ENCODE measurements at regions not wholly inside any gene's neighbourhood (a gene's known extent, or its start where the extent isn't known, plus 50 kb on each side); places are given as distances from the start of the nearest gene placed in this dataset.
"Not testable (repeated sequence)": the region's sequence is repeated elsewhere in the genome, so short reads cannot be mapped to it uniquely, and the experiment has no call there.

DNA sequence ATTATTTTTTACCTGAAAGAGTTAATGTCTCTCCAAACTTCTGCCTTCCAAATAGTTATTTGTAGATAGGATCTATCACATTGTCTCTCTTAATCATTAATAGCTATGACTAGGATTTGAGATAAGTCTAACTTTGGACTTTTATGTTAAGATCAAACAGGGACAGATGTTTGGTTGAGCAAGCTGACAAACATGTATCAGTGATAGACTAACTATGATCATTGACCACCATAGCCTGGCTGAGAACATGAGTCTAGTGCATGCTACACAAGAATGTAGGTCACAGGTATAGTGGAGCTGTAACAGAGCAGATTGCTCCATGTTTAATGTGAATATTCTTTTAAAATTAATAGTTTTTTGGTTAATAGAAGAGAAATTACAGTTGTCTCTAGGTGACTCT, 52.0 kb downstream of the SYT15B start:
- not testable (repeated sequence) for DNase-seq (ENCODE audit: low read depth)

DNA sequence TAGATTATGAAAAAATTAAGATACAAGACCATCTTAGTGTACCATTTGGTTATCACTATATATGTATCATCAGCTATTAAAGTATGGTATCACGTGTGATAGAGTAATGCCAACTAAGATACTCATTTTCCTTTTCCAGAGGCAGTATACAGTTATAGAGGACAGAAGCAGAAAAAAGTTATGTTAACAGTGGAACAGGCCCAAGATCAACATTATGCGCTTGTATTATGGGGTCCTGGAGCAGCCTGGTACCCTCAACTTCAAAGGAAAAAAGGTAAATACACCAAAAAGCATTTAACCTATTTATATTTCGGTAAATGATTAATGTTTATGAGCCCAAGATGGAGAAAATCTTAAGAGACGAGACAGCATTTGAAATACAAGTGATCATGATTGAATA, 52.9 kb downstream of the SYT15B start:
- not testable (repeated sequence) for DNase-seq (ENCODE audit: low read depth)

GRCh38 chr10:47705698-47706414, 57.5 kb downstream of the SYT15B start:
- DNase-seq (ENCODE audit: low read depth): peak; percentile 66

DNA sequence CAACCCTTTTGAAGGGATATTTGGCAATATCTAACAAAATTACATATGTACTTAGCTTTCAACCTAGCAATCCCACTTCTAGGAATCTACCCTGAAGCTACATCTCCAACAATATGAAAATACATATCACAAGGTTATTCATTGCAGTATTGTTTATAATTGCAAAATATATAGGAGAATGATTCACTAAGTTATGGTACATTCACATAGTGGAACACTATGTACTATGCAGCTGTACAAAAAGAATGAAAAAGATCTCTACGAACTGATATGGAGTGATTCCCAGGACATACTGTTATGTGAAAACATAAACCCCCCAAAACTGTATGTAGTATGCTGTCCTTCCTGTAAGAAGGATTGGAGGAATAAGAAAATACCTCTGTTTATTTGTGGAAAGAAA, 62.1 kb downstream of the SYT15B start:
- DNase-seq (ENCODE audit: low read depth): not testable (repeated sequence)

DNA sequence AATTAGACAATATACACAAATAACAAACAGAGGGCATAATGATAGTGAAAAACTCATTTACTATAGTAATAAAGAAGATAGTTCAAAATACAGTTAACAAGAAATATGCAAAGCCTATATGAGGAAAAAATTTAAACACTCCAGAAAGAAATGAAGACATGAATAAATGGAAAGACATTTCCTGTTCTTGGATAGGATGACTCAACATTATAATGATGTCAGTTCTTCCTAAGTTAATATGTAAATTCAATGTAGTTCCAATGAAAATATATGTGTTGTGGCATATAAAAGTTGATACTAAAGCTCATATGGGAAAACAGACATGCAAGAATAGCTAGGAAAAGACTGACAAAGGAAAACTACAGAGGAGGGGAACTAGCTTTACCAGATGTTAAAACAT, 63.5 kb downstream of the SYT15B start:
- not testable (repeated sequence) for DNase-seq (ENCODE audit: low read depth)

DNA sequence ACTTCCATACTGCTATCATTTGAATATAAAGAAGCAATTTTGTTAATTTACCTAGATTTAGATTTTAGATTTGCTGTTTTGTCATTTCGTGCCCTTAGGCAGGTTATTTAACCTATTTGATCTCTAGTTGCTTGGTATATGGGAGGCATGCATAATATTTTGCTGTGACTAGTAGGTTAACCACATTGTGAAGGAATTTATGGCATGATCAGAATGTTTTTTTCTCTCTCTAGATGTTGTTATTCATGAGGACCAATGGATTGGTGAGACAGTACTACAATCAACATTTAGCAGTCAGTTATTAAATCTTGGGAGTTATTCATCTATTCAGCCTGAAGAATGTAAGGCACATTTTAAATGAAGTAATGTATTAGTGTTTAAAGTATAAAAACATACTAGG, 67.2 kb downstream of the SYT15B start:
- not testable (repeated sequence) for DNase-seq (ENCODE audit: low read depth)

DNA sequence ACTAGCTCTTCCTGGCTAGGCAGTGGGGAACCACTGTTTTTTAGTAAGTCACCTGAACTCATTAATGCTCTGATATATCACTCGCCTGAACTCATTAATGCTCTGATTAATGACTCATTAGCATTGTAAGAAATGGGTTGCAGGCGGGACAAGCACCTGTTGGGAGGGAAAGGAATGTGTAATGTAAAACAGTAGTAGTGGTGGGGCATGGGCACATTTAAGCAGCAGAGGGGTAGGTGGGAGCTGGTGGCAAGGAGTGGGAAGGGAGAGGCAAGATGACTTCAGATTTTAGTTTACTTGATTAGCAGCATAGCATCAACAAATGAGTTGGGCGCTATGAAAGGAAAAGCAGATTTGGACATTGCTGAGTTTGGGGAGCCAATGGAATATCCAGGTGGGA, 68.2 kb downstream of the SYT15B start:
- not testable (repeated sequence) for DNase-seq (ENCODE audit: low read depth)

DNA sequence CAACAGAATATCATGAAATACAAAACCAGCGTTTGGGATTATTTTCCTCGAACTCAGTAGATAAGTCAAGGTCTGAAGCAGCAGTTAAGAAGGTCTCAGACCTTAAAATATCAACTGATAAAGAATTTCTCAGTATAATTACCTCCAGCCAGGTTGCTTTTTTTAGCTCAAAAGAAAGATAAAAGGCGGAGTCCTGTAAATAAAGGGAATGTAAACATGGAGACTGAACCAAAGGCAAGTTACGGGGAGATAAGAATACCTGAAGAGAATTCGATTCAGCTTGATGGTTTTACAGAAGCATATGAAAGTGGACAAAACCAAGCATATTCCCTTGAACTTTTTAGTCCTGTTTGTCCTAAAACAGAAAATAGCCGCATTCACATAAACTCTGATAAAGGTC, 73.1 kb downstream of the SYT15B start:
- not testable (repeated sequence) for DNase-seq (ENCODE audit: low read depth)

- DNase-seq (ENCODE audit: low read depth): not testable (repeated sequence)
These were observed 79.4 kb downstream of the SYT15B start for GRCh38 chr10:47683826-47684475.

- not testable (repeated sequence) for DNase-seq (ENCODE audit: low read depth)
These were observed 81.8 kb downstream of the SYT15B start for GRCh38 chr10:47681638-47681990.

- not testable (repeated sequence) for DNase-seq (ENCODE audit: low read depth)
These were observed 82.3 kb downstream of the SYT15B start for GRCh38 chr10:47680848-47681637.

- not testable (repeated sequence) for DNase-seq (ENCODE audit: low read depth)
These were observed 87.3 kb downstream of the SYT15B start for GRCh38 chr10:47676102-47676501.

- not testable (repeated sequence) for DNase-seq (ENCODE audit: low read depth)
These were observed 87.8 kb downstream of the SYT15B start for GRCh38 chr10:47675577-47675976.

- not testable (repeated sequence) for DNase-seq (ENCODE audit: low read depth)
These were observed 90.3 kb downstream of the SYT15B start for GRCh38 chr10:47673128-47673527.

GRCh38 chr10:47670857-47671256, 92.5 kb downstream of the SYT15B start:
- not testable (repeated sequence) for DNase-seq (ENCODE audit: low read depth)

DNA sequence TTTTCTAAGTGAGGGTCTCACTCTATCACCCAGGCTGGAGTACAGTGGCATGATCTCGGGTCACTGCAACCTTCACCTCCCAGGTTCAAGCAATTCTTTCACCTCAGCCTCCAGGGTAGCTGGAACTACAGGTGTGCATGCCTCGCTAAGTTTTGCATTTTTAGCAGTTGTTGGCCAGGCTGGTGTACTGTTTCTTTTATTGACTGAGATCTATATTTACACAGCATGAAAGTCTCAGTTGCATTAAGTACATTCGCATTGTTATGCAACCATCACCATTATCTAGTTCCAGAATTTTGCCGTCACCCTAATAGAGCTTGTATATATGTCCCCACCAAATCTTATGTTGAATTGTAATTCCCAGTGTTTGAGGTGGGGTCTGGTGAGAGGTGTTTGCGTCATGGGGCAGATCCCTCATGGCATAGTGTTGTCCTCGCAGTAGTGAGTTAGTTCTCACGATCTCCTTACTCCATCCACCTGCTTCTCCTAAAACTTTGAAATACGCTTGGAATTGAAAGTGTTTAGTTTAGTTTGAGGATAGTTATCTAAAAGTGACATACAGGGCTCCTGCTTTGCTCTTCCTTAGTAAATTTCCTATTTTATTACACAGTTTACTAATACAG, 101.3 kb downstream of the SYT15B start:
- DNase-seq (ENCODE audit: low read depth): not testable (repeated sequence)

DNA sequence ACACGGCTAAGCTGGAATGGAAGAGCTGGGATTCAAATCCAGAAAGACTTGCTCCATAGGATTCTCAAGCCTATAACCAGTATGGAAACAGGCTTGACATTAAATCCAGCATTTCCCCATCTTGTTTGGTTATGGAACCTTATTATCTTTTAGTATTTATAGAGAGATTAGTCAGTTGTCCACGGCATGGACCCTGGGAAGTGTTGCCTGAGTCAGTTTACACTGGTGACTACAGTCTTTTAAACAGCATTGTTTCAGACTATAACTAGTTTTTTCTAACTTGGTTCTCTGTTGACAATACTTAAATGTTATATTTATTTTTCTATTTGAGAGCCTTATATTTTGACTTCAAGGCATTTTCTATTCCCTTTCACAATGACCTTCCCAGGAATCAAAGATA, 106.7 kb downstream of the SYT15B start:
- not testable (repeated sequence) for DNase-seq (ENCODE audit: low read depth)

DNA sequence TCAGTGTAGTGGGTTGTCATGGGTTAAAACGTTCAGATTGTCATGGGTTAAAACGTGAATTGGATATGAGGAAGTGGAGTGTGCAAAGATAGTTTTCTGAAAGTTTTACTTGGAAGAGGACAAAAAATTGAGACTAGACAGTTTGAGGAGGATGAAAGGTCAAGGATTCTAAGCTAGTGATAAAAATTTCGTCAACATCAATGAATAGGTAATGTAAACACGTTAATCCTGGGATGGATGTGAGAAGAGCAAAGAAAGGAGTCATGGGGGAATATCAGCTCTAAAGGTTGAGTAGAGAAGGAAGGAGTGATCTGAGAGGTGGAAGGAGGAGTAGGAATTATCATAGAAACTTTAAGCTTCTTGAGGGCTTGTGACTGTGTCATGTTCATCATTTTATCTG, 109.2 kb downstream of the SYT15B start:
- not testable (repeated sequence) for DNase-seq (ENCODE audit: low read depth)

- not testable (repeated sequence) for DNase-seq (ENCODE audit: low read depth)
These were observed 114.8 kb downstream of the SYT15B start for GRCh38 chr10:47648594-47648993.

GRCh38 chr10:47647523-47648101, 115.8 kb downstream of the SYT15B start:
- not testable (repeated sequence) for DNase-seq (ENCODE audit: low read depth)

- DNase-seq (ENCODE audit: low read depth): peak; percentile 6
These were observed 116.6 kb downstream of the SYT15B start for GRCh38 chr10:47646686-47647273.
